ENCODE measurements at regions not wholly inside any gene's neighbourhood (a gene's known extent, or its start where the extent isn't known, plus 50 kb on each side); places are given as distances from the start of the nearest gene placed in this dataset.

- TF ChIP-seq CTCF (conservative IDR thresholded peaks at IDR 0.05 in 1 of 2, IDR thresholded peaks at IDR 0.05 in 1 of 2; ENCODE audit: low read depth in 1 of 2, low read length in 2 of 2) (no peak), EZH2 (IDR thresholded peaks at IDR 0.05; ENCODE audit: low read length, missing control alignments) (no peak)
Observed at GRCh38 chr5:87877023-87877422, 391.6 kb downstream of the TMEM161B start.
